SK-N-MC (cell line): ENCODE measurements at regions not wholly inside any gene's neighbourhood (a gene's known extent, or its start where the extent isn't known, plus 50 kb on each side); places are given as distances from the start of the nearest gene placed in this dataset.

Source experiments
- EZH2 ChIP-seq: fragments of 200-600 bp; sonication (generic); IDR thresholded peaks from one replicate; pipeline ENCODE4 v1.6.1; 2017; ENCODE audit warnings: antibody characterized with exemption
- POLR2AphosphoS5 ChIP-seq: IDR thresholded peaks from 2 replicates; pipeline ENCODE4 v1.6.1; 2012; ENCODE audit warnings: mild to moderate bottlenecking, low read depth, low read length, borderline replicate concordance

DNA sequence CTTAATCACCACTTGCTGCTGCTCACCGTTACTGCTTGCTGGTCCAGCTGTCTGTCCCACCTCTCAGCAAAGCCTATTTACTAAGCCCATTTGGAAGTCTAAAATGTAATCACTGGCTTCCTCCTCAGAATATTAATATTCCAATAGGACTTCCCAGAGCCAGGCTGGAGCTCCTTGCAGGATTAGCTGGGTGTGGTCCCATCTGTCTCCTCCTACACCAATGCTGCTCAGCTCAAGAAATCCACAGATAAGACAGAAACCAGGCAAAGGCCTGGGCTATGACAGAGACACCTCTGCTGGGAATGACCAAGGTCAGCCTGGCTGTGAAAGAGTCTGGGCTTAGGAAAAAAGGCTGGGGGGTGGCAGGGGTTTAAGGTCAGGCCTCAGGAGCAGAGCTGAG is 317.8 kb downstream of the BUD13 start:
- TF ChIP-seq POLR2AphosphoS5 (no peak), EZH2 (no peak)
